ENCODE measurements at regions not wholly inside any gene's neighbourhood (a gene's known extent, or its start where the extent isn't known, plus 50 kb on each side); places are given as distances from the start of the nearest gene placed in this dataset.

- TF ChIP-seq CBX5 (IDR thresholded peaks at IDR 0.05; ENCODE audit: low read depth, low read length) = no peak
- TF ChIP-seq USF2 (IDR thresholded peaks at IDR 0.05; ENCODE audit: low read length) = no peak
- TF ChIP-seq CTCF (IDR thresholded peaks at IDR 0.05; ENCODE audit: control extremely low read depth in 1 of 3, insufficient read depth in 1 of 3, low read depth in 1 of 3, low read length in 3 of 3) = no peak
- TF ChIP-seq PHF8 (conservative IDR thresholded peaks at IDR 0.05; ENCODE audit: low read depth, low read length) = no peak
- no peak for TF ChIP-seq POLR2A (IDR thresholded peaks at IDR 0.05; ENCODE audit: control extremely low read depth in 1 of 2, low read depth in 2 of 2, low read length in 2 of 2)
- no peak for TF ChIP-seq POLR2AphosphoS5 (IDR thresholded peaks at IDR 0.05; ENCODE audit: low read depth, low read length)
- TF ChIP-seq YY1 (IDR thresholded peaks at IDR 0.05; ENCODE audit: low read depth, low read length) = no peak
- no peak for TF ChIP-seq EZH2 (IDR thresholded peaks at IDR 0.05; ENCODE audit: low read depth, low read length, severe bottlenecking)
- no peak for TF ChIP-seq BCL11A (IDR thresholded peaks at IDR 0.05; ENCODE audit: low read depth in 2 of 2, low read length in 2 of 2)
- TF ChIP-seq JUND (IDR thresholded peaks at IDR 0.05; ENCODE audit: low read length) = no peak
- no peak for TF ChIP-seq RNF2 (IDR thresholded peaks at IDR 0.05; ENCODE audit: borderline replicate concordance, low read depth, low read length, missing control alignments, poor library complexity, severe bottlenecking)
- no peak for TF ChIP-seq SP1 (IDR thresholded peaks at IDR 0.05; ENCODE audit: low read depth, low read length)
- TF ChIP-seq RFX5 (IDR thresholded peaks at IDR 0.05; ENCODE audit: borderline replicate concordance, low read depth, low read length) = no peak
- TF ChIP-seq SIN3A (conservative IDR thresholded peaks at IDR 0.05 in 1 of 2, IDR thresholded peaks at IDR 0.05 in 1 of 2; ENCODE audit: low read depth in 1 of 2, low read length in 2 of 2) = no peak
Measured at GRCh38 chr17:73768691-73769090, 124.4 kb upstream of the SDK2 start.
